ENCODE measurements at regions not wholly inside any gene's neighbourhood (a gene's known extent, or its start where the extent isn't known, plus 50 kb on each side); places are given as distances from the start of the nearest gene placed in this dataset.

- TF ChIP-seq CTCF (conservative IDR thresholded peaks at IDR 0.05; ENCODE audit: low read depth in 2 of 2) (no peak), ZNF114 (CRISPR knock-in tag; IDR thresholded peaks at IDR 0.05) (no peak), EZH2 (IDR thresholded peaks at IDR 0.05; ENCODE audit: low read depth, unreplicated experiment) (no peak), STAT1 (IDR thresholded peaks at IDR 0.05; ENCODE audit: unreplicated experiment) (no peak), ZNF331 (CRISPR knock-in tag; IDR thresholded peaks at IDR 0.05; ENCODE audit: low read depth) (no peak), CREB1 (CRISPR knock-in tag; IDR thresholded peaks at IDR 0.05; ENCODE audit: low read depth) (no peak), EZH2phosphoT487 (IDR thresholded peaks at IDR 0.05; ENCODE audit: unreplicated experiment) (no peak), ETS1 (IDR thresholded peaks at IDR 0.05) (no peak), REST (IDR thresholded peaks at IDR 0.05; ENCODE audit: unreplicated experiment) (no peak), NANOG (IDR thresholded peaks at IDR 0.05; ENCODE audit: borderline replicate concordance) (no peak)
Measured at GRCh38 chr7:12158334-12159060, 52.6 kb upstream of the TMEM106B start (continued).

- no peaks in the 10 kb centered on the region for H3K79me2 ChIP-seq (replicated peaks; ENCODE audit: insufficient read depth)
- no peak overlapping the region for H3K27ac Mint-ChIP-seq
- H3K9me3 Mint-ChIP-seq, result peaks cover 4% of the 10 kb centered on the region; the same call in 2 of the 3 replicates
- no peak overlapping the region for H3K27ac ChIP-seq (ENCODE audit: low read depth)
- DNase-seq (ENCODE audit: low spot score) (no peak), ATAC-seq (no peak)
- H3K27me3 Mint-ChIP-seq (ENCODE audit: insufficient read depth, low read depth, poor library complexity), result peaks cover 1% of the 10 kb centered on the region
- H3K4me3 Mint-ChIP-seq, result no peak overlapping the region
- H4K20me1 ChIP-seq (replicated peaks; ENCODE audit: insufficient read depth), result no peaks in the 10 kb centered on the region
- H3K4me1 Mint-ChIP-seq, result no peaks in the 10 kb centered on the region
- H3K4me1 ChIP-seq (ENCODE audit: insufficient read depth), result no peaks in the 10 kb centered on the region
- no peaks in the 10 kb centered on the region for H3K36me3 ChIP-seq (ENCODE audit: insufficient read depth)
- H3K9me2 ChIP-seq (ENCODE audit: insufficient read depth), result peaks cover 6% of the 10 kb centered on the region; the same call in 1 of the 2 replicates
- no peaks in the 10 kb centered on the region for H3K36me3 Mint-ChIP-seq (ENCODE audit: low read depth)
- H3F3A ChIP-seq (replicated peaks; ENCODE audit: low read depth), result no peaks in the 10 kb centered on the region
- H2AFZ ChIP-seq, result no peak overlapping the region; the same call in 1 of the 2 replicates
- H3K27me3 ChIP-seq (ENCODE audit: insufficient read depth), result no peaks in the 10 kb centered on the region
- no peak overlapping the region for H3K4me3 ChIP-seq
- H3K4me2 ChIP-seq, result no peak overlapping the region
- TF ChIP-seq NANOG (IDR thresholded peaks at IDR 0.05; ENCODE audit: borderline replicate concordance) (no peak), JUNB (IDR thresholded peaks at IDR 0.05; ENCODE audit: unreplicated experiment) (no peak), EZH2 (IDR thresholded peaks at IDR 0.05; ENCODE audit: low read depth, unreplicated experiment) (no peak), CTCF (conservative IDR thresholded peaks at IDR 0.05; ENCODE audit: low read depth in 2 of 2) (no peak), POLR2AphosphoS5 (IDR thresholded peaks at IDR 0.05; ENCODE audit: low read depth) (no peak), STAT1 (IDR thresholded peaks at IDR 0.05; ENCODE audit: unreplicated experiment) (no peak), REST (IDR thresholded peaks at IDR 0.05; ENCODE audit: unreplicated experiment) (no peak), ZNF331 (CRISPR knock-in tag; IDR thresholded peaks at IDR 0.05; ENCODE audit: low read depth) (no peak), ZNF114 (CRISPR knock-in tag; IDR thresholded peaks at IDR 0.05) (no peak), CREB1 (CRISPR knock-in tag; IDR thresholded peaks at IDR 0.05; ENCODE audit: low read depth) (no peak), ETS1 (IDR thresholded peaks at IDR 0.05) (no peak)
Measured at GRCh38 chr7:12161146-12161545, 49.9 kb upstream of the TMEM106B start.
